ENCODE measurements at regions not wholly inside any gene's neighbourhood (a gene's known extent, or its start where the extent isn't known, plus 50 kb on each side); places are given as distances from the start of the nearest gene placed in this dataset.
"Not testable (repeated sequence)": the region's sequence is repeated elsewhere in the genome, so short reads cannot be mapped to it uniquely, and the experiment has no call there.

- H3K27me3 ChIP-seq (ENCODE audit: insufficient read depth, low read length); H3K4ac ChIP-seq (ENCODE audit: low read depth, low read length); H3K18ac ChIP-seq (ENCODE audit: low read length); H2BK120ac ChIP-seq (ENCODE audit: insufficient read depth, low read length, poor library complexity); H3K36me3 ChIP-seq (ENCODE audit: control insufficient read depth in 1 of 2, insufficient read depth in 2 of 2, low read length in 2 of 2); H3K14ac ChIP-seq (ENCODE audit: low read length); H2BK5ac ChIP-seq (ENCODE audit: low read depth, low read length, poor library complexity); H3K79me1 ChIP-seq (ENCODE audit: low read length); H3K23ac ChIP-seq (ENCODE audit: low read length); H3K9me3 ChIP-seq (ENCODE audit: insufficient read depth, low read depth, low read length); H3K27ac ChIP-seq (ENCODE audit: low read depth, low read length); H4K12ac ChIP-seq (ENCODE audit: low read depth, low read length); H4K91ac ChIP-seq (ENCODE audit: low read depth, low read length); H2BK12ac ChIP-seq (ENCODE audit: low read length); H3K9ac ChIP-seq (ENCODE audit: low read length); H3K79me2 ChIP-seq (ENCODE audit: control insufficient read depth, insufficient read depth, low read length, poor library complexity); H2AFZ ChIP-seq (ENCODE audit: insufficient read depth, low read length, poor library complexity); H3K4me1 ChIP-seq (ENCODE audit: control insufficient read depth in 1 of 2, insufficient read depth in 2 of 2, low read length in 2 of 2); DNase-seq; H2AK5ac ChIP-seq (ENCODE audit: low read length); H3K4me2 ChIP-seq (ENCODE audit: low read length); H3K4me3 ChIP-seq (ENCODE audit: low read depth, low read length); H4K8ac ChIP-seq (ENCODE audit: low read depth, low read length): not testable (repeated sequence)
- WGBS (ENCODE audit: extremely low coverage, insufficient coverage, insufficient read length), result no CpG with 5 or more reads among the region's 4 CpGs
These were observed 552.6 kb upstream of the VRK2 start for GRCh38 chr2:57493966-57494365.

- H3K4me2 ChIP-seq (ENCODE audit: low read length), result no peak overlapping the region
- H3K4me1 ChIP-seq (ENCODE audit: control insufficient read depth in 1 of 2, insufficient read depth in 2 of 2, low read length in 2 of 2), result no peaks in the 10 kb centered on the region
- H4K8ac ChIP-seq (ENCODE audit: low read depth, low read length), result no peak overlapping the region
- no peak overlapping the region for H4K91ac ChIP-seq (ENCODE audit: low read depth, low read length)
- no peak overlapping the region for H3K4ac ChIP-seq (ENCODE audit: low read depth, low read length)
- no CpG with 5 or more reads among the region's 3 CpGs for WGBS (ENCODE audit: extremely low coverage, insufficient coverage, insufficient read length)
- no peak overlapping the region for H2BK120ac ChIP-seq (ENCODE audit: insufficient read depth, low read length, poor library complexity)
- no peak overlapping the region for H2AK5ac ChIP-seq (ENCODE audit: low read length)
- H4K12ac ChIP-seq (ENCODE audit: low read depth, low read length), result no peak overlapping the region
- H3K23ac ChIP-seq (ENCODE audit: low read length), result no peak overlapping the region
- no peaks in the 10 kb centered on the region for H3K27me3 ChIP-seq (ENCODE audit: insufficient read depth, low read length)
- no peaks in the 10 kb centered on the region for H3K9me3 ChIP-seq (ENCODE audit: insufficient read depth, low read depth, low read length)
- H3K14ac ChIP-seq (ENCODE audit: low read length), result no peak overlapping the region
- no peak overlapping the region for H2BK12ac ChIP-seq (ENCODE audit: low read length)
- no peak overlapping the region for H3K9ac ChIP-seq (ENCODE audit: low read length)
- no peak overlapping the region for H3K27ac ChIP-seq (ENCODE audit: low read depth, low read length)
- H3K79me1 ChIP-seq (ENCODE audit: low read length), result no peaks in the 10 kb centered on the region
- no peak overlapping the region for H2AFZ ChIP-seq (ENCODE audit: insufficient read depth, low read length, poor library complexity)
- H3K18ac ChIP-seq (ENCODE audit: low read length), result no peak overlapping the region
- no peaks in the 10 kb centered on the region for H3K79me2 ChIP-seq (ENCODE audit: control insufficient read depth, insufficient read depth, low read length, poor library complexity)
- no peak overlapping the region for H2BK5ac ChIP-seq (ENCODE audit: low read depth, low read length, poor library complexity)
- H3K36me3 ChIP-seq (ENCODE audit: control insufficient read depth in 1 of 2, insufficient read depth in 2 of 2, low read length in 2 of 2), result no peaks in the 10 kb centered on the region
- no peak overlapping the region for H3K4me3 ChIP-seq (ENCODE audit: low read depth, low read length)
- DNase-seq, result peak; percentile 13 to 68
These were observed 549.0 kb upstream of the VRK2 start for GRCh38 chr2:57497489-57498096.

- H3K4me1 ChIP-seq (ENCODE audit: control insufficient read depth in 1 of 2, insufficient read depth in 2 of 2, low read length in 2 of 2), result no peaks in the 10 kb centered on the region
- H3K4ac ChIP-seq (ENCODE audit: low read depth, low read length), result no peak overlapping the region
- H3K36me3 ChIP-seq (ENCODE audit: control insufficient read depth in 1 of 2, insufficient read depth in 2 of 2, low read length in 2 of 2), result no peaks in the 10 kb centered on the region
- no peak overlapping the region for H2BK5ac ChIP-seq (ENCODE audit: low read depth, low read length, poor library complexity)
- H3K9ac ChIP-seq (ENCODE audit: low read length), result no peak overlapping the region
- H4K91ac ChIP-seq (ENCODE audit: low read depth, low read length), result no peak overlapping the region
- WGBS (ENCODE audit: extremely low coverage, insufficient coverage, insufficient read length), result no CpG with 5 or more reads among the region's 1 CpG
- no peaks in the 10 kb centered on the region for H3K79me1 ChIP-seq (ENCODE audit: low read length)
- no peak overlapping the region for H4K8ac ChIP-seq (ENCODE audit: low read depth, low read length)
- no peak overlapping the region for H2AK5ac ChIP-seq (ENCODE audit: low read length)
- no peak overlapping the region for H3K27ac ChIP-seq (ENCODE audit: low read depth, low read length)
- no peak overlapping the region for H3K18ac ChIP-seq (ENCODE audit: low read length)
- H2BK12ac ChIP-seq (ENCODE audit: low read length), result no peak overlapping the region
- no peak overlapping the region for H3K4me3 ChIP-seq (ENCODE audit: low read depth, low read length)
- no peaks in the 10 kb centered on the region for H3K27me3 ChIP-seq (ENCODE audit: insufficient read depth, low read length)
- H3K79me2 ChIP-seq (ENCODE audit: control insufficient read depth, insufficient read depth, low read length, poor library complexity), result no peaks in the 10 kb centered on the region
- no peak overlapping the region for H3K14ac ChIP-seq (ENCODE audit: low read length)
- H4K12ac ChIP-seq (ENCODE audit: low read depth, low read length), result no peak overlapping the region
- no peak overlapping the region for H3K23ac ChIP-seq (ENCODE audit: low read length)
- no peak overlapping the region for H2AFZ ChIP-seq (ENCODE audit: insufficient read depth, low read length, poor library complexity)
- no peaks in the 10 kb centered on the region for H3K9me3 ChIP-seq (ENCODE audit: insufficient read depth, low read depth, low read length)
- H2BK120ac ChIP-seq (ENCODE audit: insufficient read depth, low read length, poor library complexity), result no peak overlapping the region
- DNase-seq, result no peak
- H3K4me2 ChIP-seq (ENCODE audit: low read length), result no peak overlapping the region
These were observed 541.8 kb upstream of the VRK2 start for GRCh38 chr2:57504787-57505186.

- Histone ChIP-seq H3K79me1 (ENCODE audit: low read length) (no peaks in the 10 kb centered on the region), H3K4me3 (ENCODE audit: low read depth, low read length) (no peak overlapping the region), H3K4me2 (ENCODE audit: low read length) (no peak overlapping the region), H3K9ac (ENCODE audit: low read length) (no peak overlapping the region), H3K14ac (ENCODE audit: low read length) (no peak overlapping the region), H2BK5ac (ENCODE audit: low read depth, low read length, poor library complexity) (no peak overlapping the region), H3K23ac (ENCODE audit: low read length) (no peak overlapping the region), H2BK12ac (ENCODE audit: low read length) (no peak overlapping the region), H4K8ac (ENCODE audit: low read depth, low read length) (no peak overlapping the region), H3K4me1 (ENCODE audit: control insufficient read depth in 1 of 2, insufficient read depth in 2 of 2, low read length in 2 of 2) (no peaks in the 10 kb centered on the region), H3K79me2 (ENCODE audit: control insufficient read depth, insufficient read depth, low read length, poor library complexity) (no peaks in the 10 kb centered on the region), H3K9me3 (ENCODE audit: insufficient read depth, low read depth, low read length) (no peaks in the 10 kb centered on the region), H2AFZ (ENCODE audit: insufficient read depth, low read length, poor library complexity) (no peak overlapping the region), H3K18ac (ENCODE audit: low read length) (no peak overlapping the region), H4K12ac (ENCODE audit: low read depth, low read length) (no peak overlapping the region), H3K27me3 (ENCODE audit: insufficient read depth, low read length) (no peaks in the 10 kb centered on the region), H3K4ac (ENCODE audit: low read depth, low read length) (no peak overlapping the region), H2AK5ac (ENCODE audit: low read length) (no peak overlapping the region), H3K27ac (ENCODE audit: low read depth, low read length) (no peak overlapping the region), H4K91ac (ENCODE audit: low read depth, low read length) (no peak overlapping the region), H3K36me3 (ENCODE audit: control insufficient read depth in 1 of 2, insufficient read depth in 2 of 2, low read length in 2 of 2) (no peaks in the 10 kb centered on the region), H2BK120ac (ENCODE audit: insufficient read depth, low read length, poor library complexity) (no peak overlapping the region)
- no peak for DNase-seq
- WGBS (ENCODE audit: extremely low coverage, insufficient coverage, insufficient read length), result no CpG with 5 or more reads among the region's 2 CpGs
These were observed 537.4 kb upstream of the VRK2 start for GRCh38 chr2:57509189-57509588.
